Vagina (tissue), 2 donors: ENCODE measurements at regions not wholly inside any gene's neighbourhood (a gene's known extent, or its start where the extent isn't known, plus 50 kb on each side); places are given as distances from the start of the nearest gene placed in this dataset.

Experiments
- CTCF ChIP-seq, 3 experiments: fragments of 450-650 bp in 2 of 3; fragments of 200-600 bp in 1 of 3; sonication (generic) in 1 of 3; IDR thresholded peaks; one replicate each; pipeline ENCODE4 v1.5.1; 2017 to 2019; ENCODE audit warnings: antibody characterized with exemption in 3 of 3, mild to moderate bottlenecking in 2 of 3, moderate library complexity in 2 of 3
- POLR2A ChIP-seq, 2 donors: fragments of 450-650 bp; IDR thresholded peaks; one replicate each; pipeline ENCODE4 v1.6.1; 2017; ENCODE audit warnings: antibody characterized with exemption in 2 of 2, mild to moderate bottlenecking in 2 of 2, moderate library complexity in 2 of 2
- POLR2AphosphoS5 ChIP-seq, 2 donors: sonication (generic); formaldehyde crosslinking; IDR thresholded peaks; one replicate each; pipeline ENCODE4 v1.9.0; 2017; ENCODE audit warnings: antibody characterized with exemption in 2 of 2, mild to moderate bottlenecking in 2 of 2, low read depth in 1 of 2; ENCODE audit not compliant: insufficient read depth in 1 of 2

- TF ChIP-seq POLR2A (IDR thresholded peaks at IDR 0.05) (no peak), CTCF (IDR thresholded peaks at IDR 0.05) (no peak), POLR2AphosphoS5 (IDR thresholded peaks at IDR 0.05; ENCODE audit: insufficient read depth in 1 of 2, low read depth in 1 of 2) (no peak)
These were observed 118.3 kb upstream of the FRMD4B start for GRCh38 chr3:69504232-69504631.
